ENCODE measurements at regions not wholly inside any gene's neighbourhood (a gene's known extent, or its start where the extent isn't known, plus 50 kb on each side); places are given as distances from the start of the nearest gene placed in this dataset.
A peak's percentile ranks its signal among the peaks of the same experiment; 100 is the strongest.

- Histone ChIP-seq H3K9me3 (no peaks in the 10 kb centered on the region), H3K4me3 (no peak overlapping the region), H3K36me3 (no peaks in the 10 kb centered on the region), H3K27me3 (no peaks in the 10 kb centered on the region), H3K4me1 (peaks cover 6 to 17% (median 12%) of the 10 kb centered on the region in 4 donors), H3K27ac (no peak overlapping the region)
- TF ChIP-seq POLR2AphosphoS5 (IDR thresholded peaks at IDR 0.05) = no peak
- TF ChIP-seq EP300 (IDR thresholded peaks at IDR 0.05) = no peak
- TF ChIP-seq, protein P1, sequence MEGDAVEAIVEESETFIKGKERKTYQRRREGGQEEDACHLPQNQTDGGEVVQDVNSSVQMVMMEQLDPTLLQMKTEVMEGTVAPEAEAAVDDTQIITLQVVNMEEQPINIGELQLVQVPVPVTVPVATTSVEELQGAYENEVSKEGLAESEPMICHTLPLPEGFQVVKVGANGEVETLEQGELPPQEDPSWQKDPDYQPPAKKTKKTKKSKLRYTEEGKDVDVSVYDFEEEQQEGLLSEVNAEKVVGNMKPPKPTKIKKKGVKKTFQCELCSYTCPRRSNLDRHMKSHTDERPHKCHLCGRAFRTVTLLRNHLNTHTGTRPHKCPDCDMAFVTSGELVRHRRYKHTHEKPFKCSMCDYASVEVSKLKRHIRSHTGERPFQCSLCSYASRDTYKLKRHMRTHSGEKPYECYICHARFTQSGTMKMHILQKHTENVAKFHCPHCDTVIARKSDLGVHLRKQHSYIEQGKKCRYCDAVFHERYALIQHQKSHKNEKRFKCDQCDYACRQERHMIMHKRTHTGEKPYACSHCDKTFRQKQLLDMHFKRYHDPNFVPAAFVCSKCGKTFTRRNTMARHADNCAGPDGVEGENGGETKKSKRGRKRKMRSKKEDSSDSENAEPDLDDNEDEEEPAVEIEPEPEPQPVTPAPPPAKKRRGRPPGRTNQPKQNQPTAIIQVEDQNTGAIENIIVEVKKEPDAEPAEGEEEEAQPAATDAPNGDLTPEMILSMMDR (IDR thresholded peaks at IDR 0.05) = no peak
- no peak for TF ChIP-seq POLR2A (IDR thresholded peaks at IDR 0.05)
- 65 to 93% methylated on average over 6 to 12 of the region's 12 CpGs for WGBS, 2 donors
- ATAC-seq (ENCODE audit: low FRiP score in 2 of 2) (no peak), DNase-seq (no peak)
These were observed 313.6 kb upstream of the ZMIZ1 start for GRCh38 chr10:78755063-78755701.

GRCh38 chr10:78755877-78756455 is 312.8 kb upstream of the ZMIZ1 start:
- WGBS, 2 donors = 75 to 83% methylated on average over 3 of the region's 3 CpGs
- TF ChIP-seq, protein P1 (IDR thresholded peaks at IDR 0.05) = no peak
- TF ChIP-seq EP300 (IDR thresholded peaks at IDR 0.05) (no peak), POLR2A (IDR thresholded peaks at IDR 0.05) (no peak), POLR2AphosphoS5 (IDR thresholded peaks at IDR 0.05) (no peak)
- H3K4me1 ChIP-seq = peaks cover 6 to 17% (median 12%) of the 10 kb centered on the region in 4 donors
- peak overlapping the region in 2 of 4 donors; percentile 28 to 66 for H3K27ac ChIP-seq
- H3K4me3 ChIP-seq = no peak overlapping the region
- H3K27me3 ChIP-seq = no peaks in the 10 kb centered on the region
- no peaks in the 10 kb centered on the region for H3K36me3 ChIP-seq
- ATAC-seq (ENCODE audit: low FRiP score in 2 of 2) = no peak
- no peak for DNase-seq
- no peaks in the 10 kb centered on the region for H3K9me3 ChIP-seq

- peak in 1 of 2 donors; percentile 89 for DNase-seq
- peak overlapping the region in 3 of 4 donors; percentile 4 to 66 (median 28) for H3K27ac ChIP-seq
- H3K4me1 ChIP-seq = peaks cover 6 to 17% (median 12%) of the 10 kb centered on the region in 4 donors
- peak; percentile 82 to 95 for ATAC-seq (ENCODE audit: low FRiP score in 2 of 2)
- WGBS, 2 donors = 50 to 54% methylated on average over 18 of the region's 18 CpGs
- TF ChIP-seq, protein P1 (IDR thresholded peaks at IDR 0.05) = peak in 1 of 6 experiments; percentile 16
- TF ChIP-seq EP300 (IDR thresholded peaks at IDR 0.05) = peak in 2 of 4 donors; percentile 20 to 61
- TF ChIP-seq POLR2A (IDR thresholded peaks at IDR 0.05) = no peak
- TF ChIP-seq POLR2AphosphoS5 (IDR thresholded peaks at IDR 0.05) = peak; percentile 67 to 71
- H3K4me3 ChIP-seq = no peak overlapping the region
- H3K36me3 ChIP-seq = no peaks in the 10 kb centered on the region
- no peaks in the 10 kb centered on the region for H3K9me3 ChIP-seq
- no peaks in the 10 kb centered on the region for H3K27me3 ChIP-seq
These were observed 312.0 kb upstream of the ZMIZ1 start for GRCh38 chr10:78756604-78757343.

- Histone ChIP-seq H3K4me3 (no peak overlapping the region), H3K4me1 (peaks cover 6 to 17% (median 12%) of the 10 kb centered on the region in 4 donors), H3K27ac (peak overlapping the region in 2 of 4 donors; percentile 28 to 66), H3K9me3 (no peaks in the 10 kb centered on the region), H3K27me3 (no peaks in the 10 kb centered on the region), H3K36me3 (no peaks in the 10 kb centered on the region)
- no peak for TF ChIP-seq POLR2AphosphoS5 (IDR thresholded peaks at IDR 0.05)
- TF ChIP-seq EP300 (IDR thresholded peaks at IDR 0.05) = no peak
- TF ChIP-seq, protein P1 (IDR thresholded peaks at IDR 0.05) = no peak
- TF ChIP-seq POLR2A (IDR thresholded peaks at IDR 0.05) = no peak
- DNase-seq (no peak), ATAC-seq (ENCODE audit: low FRiP score in 2 of 2) (peak in 1 of 2 donors; percentile 60)
- 83 to 90% methylated on average over 16 of the region's 16 CpGs for WGBS, 2 donors
These were observed 311.3 kb upstream of the ZMIZ1 start for GRCh38 chr10:78757344-78757925.
